Activated CD8-positive, alpha-beta memory T cell treated with anti-CD3 and anti-CD28 coated beads, Interleukin-2, amount 50 U/mL, for 48 hours (primary cell): ENCODE measurements at regions not wholly inside any gene's neighbourhood (a gene's known extent, or its start where the extent isn't known, plus 50 kb on each side); places are given as distances from the start of the nearest gene placed in this dataset.
"Not testable (repeated sequence)": the region's sequence is repeated elsewhere in the genome, so short reads cannot be mapped to it uniquely, and the experiment has no call there.

ENCODE experiments used
- DNase-seq: peaks from one replicate; pipeline ENCODE4 v3.0.0-alpha.2; 2020

DNA sequence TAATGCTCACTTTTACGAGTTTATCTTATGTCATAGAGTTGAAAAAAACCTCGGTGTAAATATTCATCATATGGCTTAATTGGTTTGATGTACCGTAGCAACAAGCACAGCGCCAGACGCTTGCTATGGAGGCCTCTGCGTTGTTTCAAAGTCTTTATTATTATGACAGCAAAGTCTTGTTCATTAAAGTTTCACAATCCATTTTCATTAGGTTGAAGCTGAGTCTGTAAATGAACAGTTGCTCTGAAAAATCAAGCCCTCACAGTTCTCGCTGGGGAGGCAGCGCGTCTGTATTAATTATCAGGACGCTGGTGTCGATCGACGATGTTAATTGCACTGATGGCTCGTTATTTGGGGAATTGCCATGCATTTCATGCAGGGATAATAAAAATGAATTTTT lies 185.6 kb downstream of the INSC start:
- DNase-seq: no peak

DNA sequence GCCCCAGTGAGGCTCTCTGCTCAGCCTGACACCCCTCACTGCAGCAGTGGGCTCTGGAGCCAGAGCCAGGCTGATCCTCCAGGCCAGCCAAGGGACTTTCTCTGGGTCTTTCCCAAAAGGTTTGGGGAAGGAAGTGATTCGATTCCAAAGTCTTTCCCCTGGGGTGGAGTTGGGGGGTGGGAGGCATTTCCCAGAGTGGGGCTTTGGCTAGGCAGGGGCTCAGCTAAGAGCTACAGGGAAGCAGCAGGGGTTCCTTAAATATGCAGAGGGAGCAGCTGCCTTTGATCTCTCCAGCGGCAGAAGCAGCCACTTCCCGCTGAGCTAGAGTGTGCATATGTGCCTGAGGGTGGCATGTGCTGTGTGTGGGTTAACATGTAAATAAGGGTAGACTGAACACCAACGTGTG lies 192.9 kb downstream of the INSC start:
- no peak for DNase-seq

DNA sequence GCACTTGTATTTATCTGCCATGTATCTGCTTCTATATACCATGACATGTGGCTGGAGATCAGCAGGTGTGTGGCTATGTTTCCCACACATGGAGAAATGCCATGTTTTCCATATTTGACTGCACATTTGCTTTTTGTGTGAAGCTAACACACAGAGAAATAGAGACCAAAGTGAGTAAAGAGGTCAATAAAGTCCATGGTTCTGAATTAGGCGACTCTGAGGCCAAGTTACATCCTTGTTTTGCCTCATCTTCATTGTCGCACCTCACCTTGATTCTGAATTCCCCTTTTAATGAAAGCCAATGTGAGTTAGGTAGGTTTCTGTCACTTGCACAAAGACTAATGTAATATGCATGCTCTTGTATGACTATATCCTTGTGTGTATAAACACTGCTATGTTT lies 194.1 kb downstream of the INSC start:
- no peak for DNase-seq

DNA sequence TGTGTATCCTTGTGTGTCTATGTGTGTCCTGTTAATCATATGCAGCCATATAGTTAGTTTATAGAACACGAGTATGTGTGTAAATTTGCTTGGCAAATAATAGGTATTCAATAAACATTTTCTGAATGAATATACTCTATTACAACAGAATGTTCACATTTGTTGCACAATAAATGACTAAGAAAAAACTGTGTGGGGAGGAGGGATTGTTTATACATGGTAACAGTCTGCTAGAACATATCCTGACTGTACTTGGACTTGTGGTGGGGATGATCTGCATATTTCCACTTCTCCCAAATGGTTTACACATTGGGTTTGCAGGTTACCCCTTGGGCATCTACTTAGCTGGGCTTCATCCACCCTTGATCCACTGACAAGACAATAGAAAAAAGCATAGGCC lies 194.6 kb downstream of the INSC start:
- no peak for DNase-seq

DNA sequence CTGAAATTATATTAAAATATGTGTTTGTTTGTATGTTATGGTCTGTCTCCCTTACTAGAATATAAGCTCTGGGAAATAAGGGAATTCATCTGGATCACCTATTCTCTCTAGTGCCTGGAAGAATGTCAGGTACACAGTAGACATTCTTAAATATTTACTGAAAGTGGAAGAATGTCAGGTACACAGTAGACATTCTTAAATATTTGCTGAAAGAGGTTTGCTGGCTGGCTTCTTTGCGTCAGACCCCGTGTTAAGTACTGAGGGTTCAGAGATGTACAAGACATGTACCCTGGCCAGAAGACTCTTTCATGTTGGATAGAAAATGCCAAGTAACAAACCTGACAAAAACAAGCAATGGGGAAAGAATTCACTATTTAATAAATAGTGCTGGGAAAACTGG lies 199.1 kb downstream of the INSC start:
- no peak for DNase-seq

DNA sequence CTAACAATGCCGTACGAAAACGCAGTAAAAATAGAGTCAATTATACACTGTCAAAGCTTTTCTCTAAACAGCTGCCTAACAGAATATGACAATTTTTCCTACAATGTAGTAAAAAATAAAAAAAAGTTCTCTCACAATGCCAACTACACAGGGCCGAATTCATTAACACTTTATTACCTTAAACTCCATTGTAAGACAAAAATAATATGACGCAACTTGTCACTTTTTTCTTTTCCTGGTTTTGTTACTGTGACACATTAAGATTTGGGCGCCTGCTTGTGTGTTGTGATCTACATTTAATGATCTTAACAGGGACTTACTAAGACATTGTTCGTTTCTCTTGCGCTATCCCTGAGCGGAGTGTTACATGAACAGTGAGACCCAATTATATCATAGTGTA lies 204.1 kb downstream of the INSC start:
- DNase-seq: no peak

DNA sequence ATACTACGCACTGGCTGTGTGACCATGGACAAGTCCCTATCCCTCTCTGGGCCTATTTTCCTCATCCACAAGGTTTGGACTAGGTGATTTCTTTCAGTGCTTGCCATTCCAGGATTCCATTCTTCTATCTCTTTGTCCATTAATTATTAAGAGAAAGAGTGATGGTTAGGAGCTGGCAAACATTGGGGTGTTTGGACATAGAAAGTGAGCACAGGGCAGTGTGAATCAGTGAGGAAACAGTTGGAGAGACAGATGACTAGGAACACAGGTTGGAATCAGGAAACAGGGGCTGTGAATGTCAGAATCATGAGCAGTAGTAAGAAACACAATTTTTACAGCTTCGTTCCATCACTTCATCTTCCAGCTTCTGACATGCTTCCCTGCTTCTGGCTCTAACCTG lies 211.8 kb downstream of the INSC start:
- DNase-seq: no peak

DNA sequence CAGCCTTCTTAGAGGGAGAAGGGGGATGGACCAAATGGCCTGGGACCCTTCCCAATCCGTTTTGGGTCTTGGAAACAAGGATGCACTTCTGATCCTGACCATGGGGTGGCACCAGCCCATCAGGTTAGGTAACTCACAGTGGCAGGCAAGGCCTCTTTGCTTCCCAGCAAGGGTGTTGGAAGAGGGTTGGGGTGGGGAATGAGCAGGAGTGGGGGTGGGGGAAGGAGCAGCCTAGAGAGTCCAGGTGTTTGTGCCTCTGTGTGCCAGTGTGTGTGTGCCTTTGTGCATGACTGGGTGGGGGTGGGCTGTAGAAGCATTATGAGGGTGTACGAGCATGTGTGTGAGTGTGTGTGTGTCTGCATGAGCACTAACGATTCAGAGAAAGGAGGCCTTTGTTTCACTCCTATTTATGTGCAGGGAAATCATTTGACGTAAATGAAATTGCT lies 213.1 kb downstream of the INSC start:
- DNase-seq: no peak

DNA sequence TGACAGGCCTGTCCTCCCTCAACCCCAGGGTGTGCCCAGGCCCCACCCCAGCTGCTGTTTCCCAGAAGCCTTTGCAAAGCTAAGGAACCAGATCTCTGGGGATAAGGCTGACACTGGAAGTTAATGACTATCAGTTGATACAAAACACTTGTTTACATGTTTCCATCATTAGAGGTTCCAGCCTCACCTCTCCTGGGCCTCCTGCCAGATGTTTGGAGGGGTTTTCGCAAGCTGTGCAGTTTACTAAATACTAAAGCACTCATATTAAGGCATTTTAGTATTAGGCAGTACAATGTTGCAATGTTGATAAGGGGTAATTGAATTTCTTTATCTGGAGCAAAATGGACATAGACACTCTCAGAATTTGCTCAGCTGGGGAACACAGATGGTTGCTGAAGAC lies 218.7 kb downstream of the INSC start:
- DNase-seq: no peak

DNA sequence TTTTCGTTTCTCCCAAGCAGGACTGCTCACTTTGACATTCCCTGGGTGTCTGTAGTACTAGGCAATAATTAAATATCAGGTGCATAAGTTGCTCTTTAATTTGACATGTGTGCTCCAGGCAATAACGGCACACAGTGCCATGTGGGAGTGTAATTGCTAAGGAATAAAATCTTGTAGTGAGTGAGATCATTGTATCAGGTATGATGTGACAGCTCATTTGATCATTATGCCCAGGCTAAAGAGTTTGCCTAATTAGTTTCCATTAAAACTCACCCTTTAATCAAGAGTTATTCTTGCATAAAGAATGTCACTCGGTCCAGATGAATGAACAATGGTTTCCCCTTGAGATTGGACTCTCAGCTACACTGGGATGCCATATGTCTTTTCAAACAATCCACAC lies 220.0 kb downstream of the INSC start:
- no peak for DNase-seq

DNA sequence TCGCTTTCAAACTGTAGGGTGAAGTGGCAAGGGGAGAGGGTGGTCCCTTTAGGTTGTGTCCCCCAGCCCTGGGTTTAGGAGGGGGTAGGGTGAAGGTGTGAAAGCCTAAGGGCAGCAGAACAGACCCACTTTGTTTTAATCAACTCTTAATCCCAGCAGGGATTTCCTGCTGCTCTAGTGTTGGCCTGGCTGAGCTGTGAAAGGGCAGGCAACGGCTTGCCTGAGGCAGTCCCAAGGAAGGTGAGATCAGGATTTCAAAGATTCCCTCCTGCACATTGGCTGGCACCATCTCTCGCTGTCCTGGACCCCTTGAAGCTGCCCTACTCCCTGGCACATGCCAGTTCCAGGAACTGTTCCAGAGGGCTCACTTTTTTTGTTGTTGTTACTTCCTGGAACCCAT lies 221.3 kb downstream of the INSC start:
- DNase-seq: no peak

DNA sequence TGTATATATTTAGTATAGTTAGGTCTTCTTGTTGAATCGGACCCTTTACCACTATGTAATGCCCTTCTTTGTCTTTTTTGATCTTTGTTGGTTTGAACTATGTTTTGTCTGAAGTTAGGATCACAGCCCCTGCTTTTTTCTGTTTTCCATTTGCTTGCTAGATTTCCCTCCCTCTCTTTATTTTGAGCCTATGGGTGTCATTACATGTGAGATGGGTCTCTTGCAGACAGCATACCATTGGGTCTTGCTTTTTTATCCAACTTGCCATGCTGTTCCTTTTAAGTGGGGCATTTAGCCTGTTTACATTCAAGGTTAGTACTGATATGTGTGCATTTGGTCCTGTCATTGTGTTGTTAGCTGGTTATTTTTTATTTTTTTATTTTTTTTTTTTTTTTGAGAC lies 224.6 kb downstream of the INSC start:
- no peak for DNase-seq

DNA sequence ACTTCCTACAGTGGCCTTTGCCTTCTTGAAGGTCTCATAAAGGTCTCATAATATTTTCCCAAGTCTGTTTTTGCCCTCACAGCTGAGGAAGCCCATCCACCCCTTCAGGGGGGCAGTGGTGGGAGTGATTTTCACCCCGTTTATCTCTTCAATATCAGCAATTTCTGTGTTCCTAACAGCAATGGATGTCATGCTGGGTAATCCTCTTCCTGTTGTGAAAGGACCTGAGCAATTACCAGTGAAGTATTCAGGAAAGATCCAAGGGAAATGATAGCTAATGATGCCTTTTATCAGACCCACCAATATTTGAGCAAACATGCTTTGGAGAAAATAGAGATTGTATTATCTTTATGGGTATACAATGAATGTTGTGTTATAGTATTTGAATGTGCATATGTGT lies 226.9 kb downstream of the INSC start:
- no peak for DNase-seq

DNA sequence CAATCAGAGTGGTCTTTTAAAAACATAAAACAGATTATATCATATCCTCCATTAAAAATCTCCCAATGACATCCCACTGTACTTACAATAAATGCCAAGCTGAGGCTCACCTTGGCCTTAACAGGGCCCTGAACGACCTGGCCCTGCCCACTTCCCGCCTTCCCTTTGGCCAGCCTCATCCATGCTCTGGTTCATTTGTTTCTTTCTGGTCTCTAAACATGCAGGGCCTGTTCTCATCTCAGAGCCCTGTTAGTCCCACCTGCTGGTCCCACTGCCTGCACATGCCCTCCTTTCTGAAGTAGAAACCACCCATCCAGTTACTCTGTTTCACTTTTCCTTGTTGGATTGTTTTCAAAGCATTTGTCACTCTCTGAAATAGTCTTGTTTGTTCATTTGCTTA lies 227.4 kb downstream of the INSC start:
- DNase-seq: no peak

DNA sequence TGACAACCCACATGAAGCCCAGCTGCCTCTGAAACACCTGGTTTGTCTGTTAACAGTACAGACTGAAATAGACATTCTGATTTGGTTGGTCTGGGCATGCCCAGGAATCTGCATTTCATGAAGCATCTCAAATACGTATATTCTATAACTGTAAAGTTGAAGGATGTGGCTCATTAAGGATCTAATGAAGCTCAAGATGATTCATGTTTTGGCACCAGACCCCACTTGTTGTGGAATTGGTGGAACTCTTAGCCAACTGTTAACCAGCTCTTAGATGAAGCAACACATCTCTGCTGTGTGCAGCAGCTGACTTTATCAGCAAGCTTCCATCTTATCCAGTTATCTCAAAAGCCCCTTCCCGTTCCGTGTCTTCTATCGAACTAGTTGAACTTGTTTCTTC lies 232.2 kb downstream of the INSC start:
- DNase-seq: no peak

DNA sequence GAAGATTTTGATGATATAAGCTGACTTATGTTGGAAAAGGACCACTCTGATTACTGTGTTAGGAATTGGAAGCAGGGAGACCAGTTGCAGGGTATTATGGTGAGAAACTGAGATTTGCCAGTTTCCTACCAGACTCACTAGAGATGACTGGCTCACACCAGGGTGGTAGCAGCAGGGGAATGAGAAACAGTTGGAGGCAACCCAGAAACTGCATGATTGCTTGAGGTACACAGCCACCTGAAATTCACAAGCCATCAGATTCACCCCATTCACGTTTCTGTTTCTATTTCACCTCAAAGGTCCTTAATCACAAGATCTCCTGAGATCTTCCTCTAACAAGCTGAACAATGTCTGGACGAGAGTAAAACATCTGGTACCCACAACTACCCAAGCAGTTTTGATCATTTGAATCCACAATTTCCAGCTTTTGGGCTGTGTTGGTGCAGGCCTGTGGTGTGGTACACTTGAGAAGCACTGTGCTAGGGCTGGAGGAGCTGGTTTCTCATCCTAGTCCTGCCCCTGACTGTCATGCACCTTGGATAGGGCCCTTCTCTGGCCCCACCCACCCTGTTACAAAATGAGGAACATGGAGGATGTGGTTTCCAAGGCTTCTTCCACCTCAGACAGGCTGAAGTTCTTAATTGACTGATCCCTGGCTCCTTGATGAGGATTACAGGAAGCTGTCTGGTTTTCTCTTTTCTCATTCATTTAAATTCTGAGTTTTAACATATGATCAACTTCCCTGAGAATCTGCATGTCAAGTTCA lies 233.4 kb downstream of the INSC start:
- no peak for DNase-seq

DNA sequence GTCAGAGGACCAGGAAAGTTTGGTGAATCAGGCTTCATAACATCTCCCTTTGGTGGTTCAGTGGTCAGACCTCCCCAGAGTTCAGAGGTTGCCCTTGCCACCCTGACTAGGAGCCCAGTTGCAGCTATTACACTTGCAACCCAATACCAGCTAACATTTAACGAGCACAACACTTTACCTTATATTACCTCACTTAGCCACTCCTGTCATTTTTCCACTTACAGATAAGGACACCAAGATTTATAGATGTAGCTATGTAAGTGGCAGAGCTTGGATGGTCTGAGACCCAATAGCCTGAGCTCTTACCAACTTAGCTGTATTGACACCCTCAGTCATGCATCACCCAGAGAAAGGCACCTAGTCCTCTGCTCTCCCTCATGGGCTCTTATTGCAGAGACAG lies 234.7 kb downstream of the INSC start:
- DNase-seq: no peak

DNA sequence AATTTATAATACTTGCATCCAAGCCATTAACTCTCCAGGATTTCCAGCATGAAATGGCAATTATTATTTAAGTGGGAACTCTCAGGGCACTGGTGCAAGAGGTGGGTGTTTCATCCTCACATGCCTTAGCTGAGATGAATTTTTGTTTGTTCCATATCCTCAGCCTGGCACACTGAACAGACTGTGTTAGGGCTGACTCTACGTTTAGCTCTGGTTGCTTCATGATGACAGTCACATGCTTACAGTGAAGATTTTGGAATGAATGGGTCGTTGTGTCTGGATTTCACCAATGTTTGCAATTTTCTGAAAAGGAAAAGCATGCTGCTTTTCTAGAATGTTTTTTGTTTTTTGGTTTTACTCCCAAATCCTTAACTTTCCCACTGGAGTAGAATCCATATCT lies 246.6 kb downstream of the INSC start:
- DNase-seq: no peak

DNA sequence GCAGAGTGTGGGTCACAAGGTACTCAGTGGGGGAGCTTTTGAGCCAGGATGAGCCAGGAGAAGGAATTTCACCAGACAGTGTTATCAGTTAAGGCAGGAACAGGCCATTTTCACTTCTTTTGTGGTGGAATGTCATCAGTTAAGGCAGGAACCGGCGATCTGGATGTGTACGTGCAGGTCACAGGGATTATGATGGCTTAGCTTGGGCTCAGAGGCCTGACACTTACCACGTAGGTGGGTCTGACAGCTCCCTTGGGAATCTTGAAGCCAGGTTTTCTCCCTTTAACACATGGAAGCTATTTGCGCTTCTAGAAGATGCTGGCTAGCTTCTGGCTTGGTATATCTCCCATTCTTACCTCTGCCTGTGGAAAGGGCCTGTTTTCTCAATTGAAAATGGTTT lies 250.6 kb downstream of the INSC start:
- not testable (repeated sequence) for DNase-seq

DNA sequence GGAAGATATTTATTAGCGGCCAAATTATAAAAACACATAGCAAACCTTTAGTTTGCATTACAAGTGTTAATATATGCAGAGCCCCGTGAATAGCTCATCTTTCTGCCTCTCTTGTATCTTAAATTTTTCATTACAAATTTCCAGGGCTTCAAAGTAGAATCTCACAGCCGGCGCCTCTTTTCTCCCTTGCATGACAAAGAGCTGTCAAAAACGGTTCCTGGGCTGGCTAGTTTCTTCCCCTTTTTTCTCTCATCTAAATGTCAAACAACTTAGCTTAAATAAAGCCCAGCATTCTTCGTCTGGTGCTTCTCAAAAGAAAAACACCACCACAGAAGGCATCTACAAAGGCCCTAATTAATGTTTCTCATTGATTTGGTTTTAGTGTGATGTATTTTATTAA lies 253.0 kb downstream of the INSC start:
- DNase-seq: no peak

DNA sequence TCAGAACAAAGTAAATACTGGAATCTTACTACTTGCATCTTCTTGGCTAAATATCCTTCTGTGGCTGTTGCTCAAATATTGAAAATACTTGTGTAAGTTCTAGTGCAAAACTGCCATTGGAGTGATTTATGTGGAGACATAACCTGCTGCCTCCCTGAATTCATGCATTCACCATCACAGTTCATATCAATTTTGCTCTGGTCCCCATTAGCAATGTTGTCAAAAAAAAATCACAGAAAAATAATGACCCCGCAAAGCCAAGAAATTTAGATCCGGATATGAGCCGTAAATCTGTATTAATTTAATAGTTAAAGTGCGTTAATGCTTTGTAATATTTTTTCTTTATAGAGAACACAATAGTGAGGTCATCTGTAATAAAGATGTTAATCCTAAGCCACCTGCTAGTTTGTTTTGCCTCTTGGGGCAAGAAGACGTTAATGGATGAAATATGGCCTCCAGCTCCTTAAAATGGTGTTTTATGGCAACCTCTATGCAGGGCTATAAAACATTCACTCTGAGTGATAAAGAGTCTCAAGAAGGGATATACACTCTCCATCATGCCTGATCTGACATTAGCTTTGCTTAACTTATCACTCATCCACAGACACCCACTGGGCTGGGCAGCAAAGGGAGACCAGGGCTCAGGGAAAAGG lies 255.9 kb downstream of the INSC start:
- no peak for DNase-seq

DNA sequence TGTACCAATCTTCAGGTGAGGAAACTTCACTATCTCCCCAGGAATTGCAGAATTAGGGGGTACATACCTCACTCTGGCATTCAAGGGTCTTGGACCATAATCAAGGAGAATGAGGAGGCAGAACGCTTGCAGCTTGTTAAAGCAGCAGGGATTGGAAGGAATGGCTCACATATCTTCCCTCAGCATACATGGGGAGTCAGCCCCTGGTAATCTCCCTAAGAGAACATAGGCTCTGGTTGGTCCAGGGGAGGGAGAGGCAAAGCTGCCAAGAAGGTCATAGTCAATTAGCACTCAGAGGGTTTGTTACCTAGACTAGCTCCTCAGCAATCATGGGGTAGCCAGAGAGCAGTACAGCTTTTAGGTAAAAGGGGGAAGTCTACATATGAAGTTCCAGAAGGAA lies 256.8 kb downstream of the INSC start:
- DNase-seq: no peak

DNA sequence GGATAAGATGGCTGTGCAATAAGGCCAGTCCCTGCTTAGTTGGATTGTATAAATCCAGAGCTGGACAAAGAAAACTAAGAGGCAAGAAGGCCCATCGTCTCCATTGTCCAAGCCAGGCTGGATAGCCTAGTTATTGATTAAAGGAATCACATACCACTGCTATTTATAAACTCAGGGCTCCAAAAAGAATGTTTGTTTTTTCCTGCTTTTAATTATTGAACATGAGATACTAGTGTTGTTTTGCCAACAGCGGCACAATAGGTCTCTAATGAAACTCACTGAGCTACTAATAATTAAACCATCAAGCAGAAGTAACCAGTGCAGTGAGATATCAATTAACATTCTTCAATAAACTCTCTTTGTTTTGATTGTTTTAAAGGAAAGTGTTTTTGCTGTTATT lies 259.7 kb downstream of the INSC start:
- no peak for DNase-seq

DNA sequence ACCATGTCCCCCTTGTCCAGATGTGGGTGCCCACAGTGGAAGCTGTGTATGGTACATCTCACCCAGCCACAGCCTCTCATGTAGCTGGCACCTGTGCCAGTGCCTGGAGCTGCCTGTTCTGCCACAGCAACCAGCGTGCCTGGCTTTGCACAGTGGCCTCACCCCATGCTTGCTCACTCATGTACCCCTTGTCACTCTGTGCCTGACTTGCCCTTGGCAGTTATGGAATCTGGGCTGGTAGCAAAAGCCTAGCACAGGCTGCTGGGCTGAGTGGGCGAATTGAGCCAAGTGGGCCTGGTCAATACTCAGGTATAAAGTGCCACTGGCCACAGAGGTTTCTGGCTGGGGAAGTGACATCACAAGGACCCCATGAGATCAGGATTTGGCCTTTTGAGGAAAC lies 264.2 kb downstream of the INSC start:
- no peak for DNase-seq

DNA sequence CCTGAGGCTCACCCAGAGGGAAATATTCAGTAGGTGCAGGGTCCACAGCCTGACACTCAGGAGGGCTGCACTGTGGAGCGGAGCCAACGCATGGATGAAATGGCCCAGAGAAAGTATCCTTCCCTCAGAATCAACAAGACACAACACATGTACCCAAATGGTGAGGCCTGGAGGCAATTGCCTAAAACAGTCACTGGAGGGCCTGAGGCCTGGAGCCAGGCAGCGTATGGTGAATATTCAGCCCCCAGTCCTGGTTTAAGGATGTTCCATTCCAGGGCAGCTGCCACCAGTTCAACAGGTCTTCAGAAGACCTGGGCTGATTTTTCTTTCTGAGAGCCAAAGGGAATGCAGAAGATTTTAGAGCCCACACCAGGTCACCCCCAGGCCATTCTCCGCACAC lies 264.8 kb downstream of the INSC start:
- DNase-seq: no peak
